Endothelial cell (in vitro differentiated cells): ENCODE measurements at regions not wholly inside any gene's neighbourhood (a gene's known extent, or its start where the extent isn't known, plus 50 kb on each side); places are given as distances from the start of the nearest gene placed in this dataset.

Source experiments
- DNase-seq: peaks from one replicate; pipeline ENCODE4 v3.0.0; 2021; ENCODE audit warnings: low spot score
- H3K27ac Mint-ChIP-seq: one replicate; pipeline ENCODE4 v1.8.0; 2021; ENCODE audit warnings: mixed read lengths, inconsistent platforms; ENCODE audit not compliant: unreplicated experiment
- H3K27me3 Mint-ChIP-seq: one replicate; pipeline ENCODE4 v1.8.0; 2021; ENCODE audit warnings: mild to moderate bottlenecking, moderate library complexity, mixed read lengths, inconsistent platforms; ENCODE audit not compliant: unreplicated experiment
- H3K36me3 Mint-ChIP-seq: one replicate; pipeline ENCODE4 v1.8.0; 2021; ENCODE audit warnings: mild to moderate bottlenecking, low read depth, mixed read lengths, inconsistent platforms; ENCODE audit not compliant: unreplicated experiment
- H3K4me1 Mint-ChIP-seq: one replicate; pipeline ENCODE4 v1.8.0; 2021; ENCODE audit warnings: mild to moderate bottlenecking, mixed read lengths, inconsistent platforms; ENCODE audit not compliant: unreplicated experiment
- H3K4me3 Mint-ChIP-seq: one replicate; pipeline ENCODE4 v1.8.0; 2021; ENCODE audit warnings: mild to moderate bottlenecking, mixed read lengths, inconsistent platforms; ENCODE audit not compliant: unreplicated experiment
- H3K9me3 Mint-ChIP-seq: one replicate; pipeline ENCODE4 v1.8.0; 2021; ENCODE audit warnings: mixed read lengths, inconsistent platforms; ENCODE audit not compliant: unreplicated experiment
- CTCF ChIP-seq: fragments of 200-600 bp; sonication (generic); IDR thresholded peaks from one replicate; pipeline ENCODE4 v1.5.0; 2021; ENCODE audit warnings: antibody characterized with exemption; ENCODE audit not compliant: unreplicated experiment

GRCh38 chr3:4235690-4236089 lies 67.5 kb upstream of the SETMAR start:
- H3K27me3 Mint-ChIP-seq: no peaks in the 10 kb centered on the region
- no peak overlapping the region for H3K4me3 Mint-ChIP-seq
- peaks cover 3% of the 10 kb centered on the region for H3K4me1 Mint-ChIP-seq
- no peaks in the 10 kb centered on the region for H3K36me3 Mint-ChIP-seq
- no peak for DNase-seq
- no peak overlapping the region for H3K27ac Mint-ChIP-seq
- TF ChIP-seq CTCF: no peak
- no peaks in the 10 kb centered on the region for H3K9me3 Mint-ChIP-seq

DNA sequence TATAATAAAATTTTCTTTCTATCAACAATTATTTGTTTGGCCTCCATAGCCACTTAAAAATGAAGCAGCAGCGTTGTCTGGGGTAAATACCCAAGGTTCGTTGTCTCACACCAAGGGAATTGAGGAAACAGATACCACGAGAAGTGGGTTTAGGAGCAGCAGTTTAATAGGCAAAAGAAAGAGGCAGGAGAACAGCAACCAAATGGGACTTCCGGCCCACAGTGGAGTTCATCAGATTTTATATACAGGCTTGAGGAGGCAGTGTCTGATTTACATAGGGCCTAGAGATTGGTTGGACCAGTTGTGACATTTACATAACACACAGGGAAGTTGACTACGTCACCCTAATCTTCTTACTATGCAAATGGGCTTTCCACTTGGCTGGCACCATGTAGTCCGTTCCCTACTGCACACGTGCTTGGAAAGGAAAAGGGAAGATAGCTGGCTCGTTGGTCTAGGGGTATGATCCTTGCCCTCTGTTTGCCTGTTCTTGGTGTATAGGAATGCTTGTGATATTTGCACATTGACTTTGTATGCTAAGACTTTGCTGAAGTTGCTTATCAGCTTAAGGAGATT lies 61.5 kb upstream of the SETMAR start:
- no peaks in the 10 kb centered on the region for H3K4me1 Mint-ChIP-seq
- TF ChIP-seq CTCF: no peak
- no peak overlapping the region for H3K27ac Mint-ChIP-seq
- DNase-seq: no peak
- peaks cover 7% of the 10 kb centered on the region for H3K9me3 Mint-ChIP-seq
- no peak overlapping the region for H3K4me3 Mint-ChIP-seq
- H3K36me3 Mint-ChIP-seq: no peaks in the 10 kb centered on the region
- H3K27me3 Mint-ChIP-seq: no peaks in the 10 kb centered on the region

GRCh38 chr3:4245671-4246070 lies 57.5 kb upstream of the SETMAR start:
- Mint-ChIP-seq H3K9me3 (peaks cover 7% of the 10 kb centered on the region), H3K27ac (no peak overlapping the region), H3K4me3 (no peak overlapping the region), H3K36me3 (no peaks in the 10 kb centered on the region), H3K4me1 (no peaks in the 10 kb centered on the region), H3K27me3 (no peaks in the 10 kb centered on the region)
- TF ChIP-seq CTCF: no peak
- no peak for DNase-seq

DNA sequence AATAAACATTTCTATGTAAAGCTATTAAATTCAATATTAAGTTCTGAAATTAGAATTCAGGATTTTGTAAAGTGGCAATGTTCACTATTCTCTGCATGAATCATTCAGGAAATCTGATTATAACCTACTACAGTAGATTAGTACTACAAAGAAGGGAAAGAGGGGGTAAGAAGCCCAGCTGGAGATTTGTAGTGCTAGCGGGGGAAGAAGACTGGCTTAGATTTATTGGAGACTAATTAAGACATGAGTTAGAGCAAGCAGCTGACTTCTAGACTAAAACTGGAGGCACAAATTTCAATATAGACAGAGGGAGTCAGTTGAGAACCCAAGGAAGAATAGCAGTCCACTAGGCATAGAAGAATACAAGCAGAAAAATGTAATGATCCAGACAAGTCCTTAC lies 55.8 kb upstream of the SETMAR start:
- Mint-ChIP-seq H3K27ac (no peak overlapping the region), H3K9me3 (peaks cover 7% of the 10 kb centered on the region), H3K27me3 (no peaks in the 10 kb centered on the region), H3K4me1 (no peaks in the 10 kb centered on the region), H3K36me3 (no peaks in the 10 kb centered on the region), H3K4me3 (no peak overlapping the region)
- TF ChIP-seq CTCF: no peak
- DNase-seq: no peak

DNA sequence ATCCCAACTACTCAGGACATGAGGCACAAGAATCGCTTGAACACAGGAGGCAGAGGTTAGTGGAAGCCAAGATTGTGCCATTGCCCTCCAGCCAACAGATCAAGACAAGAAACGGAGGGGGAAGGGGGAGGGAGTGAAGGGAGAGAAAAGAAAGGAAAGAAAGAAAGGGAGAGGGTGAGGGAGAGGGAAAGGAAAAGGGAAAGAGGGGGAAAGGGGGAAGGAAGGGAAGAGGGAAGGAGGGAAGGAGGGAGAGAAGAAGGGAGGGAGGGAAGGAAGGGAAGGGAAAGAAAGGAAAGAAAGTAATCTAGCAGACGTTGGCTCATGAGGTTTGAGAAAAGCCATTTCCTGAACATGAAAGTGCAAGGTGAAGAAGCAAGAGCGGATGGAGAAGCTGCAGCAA lies 53.1 kb upstream of the SETMAR start:
- no peak for DNase-seq
- no peaks in the 10 kb centered on the region for H3K9me3 Mint-ChIP-seq
- no peaks in the 10 kb centered on the region for H3K4me1 Mint-ChIP-seq
- TF ChIP-seq CTCF: no peak
- H3K4me3 Mint-ChIP-seq: no peak overlapping the region
- H3K27ac Mint-ChIP-seq: no peak overlapping the region
- no peaks in the 10 kb centered on the region for H3K36me3 Mint-ChIP-seq
- no peaks in the 10 kb centered on the region for H3K27me3 Mint-ChIP-seq
